ENCODE measurements at regions not wholly inside any gene's neighbourhood (a gene's known extent, or its start where the extent isn't known, plus 50 kb on each side); places are given as distances from the start of the nearest gene placed in this dataset.

- DNase-seq (ENCODE audit: low read depth), result no peak
- H3K4me3 ChIP-seq (ENCODE audit: low read length), result no peak overlapping the region
- no peak for TF ChIP-seq CTCF (conservative IDR thresholded peaks at IDR 0.05; ENCODE audit: low read length)
Observed at GRCh38 chr5:5065472-5065871, 74.7 kb upstream of the ADAMTS16 start.

- H3K4me3 ChIP-seq (ENCODE audit: low read length), result no peak overlapping the region
- no peak for TF ChIP-seq CTCF (conservative IDR thresholded peaks at IDR 0.05; ENCODE audit: low read length)
- DNase-seq (ENCODE audit: low read depth), result no peak
Observed at GRCh38 chr5:5066276-5067186, 73.6 kb upstream of the ADAMTS16 start.

GRCh38 chr5:5069851-5070250, 70.3 kb upstream of the ADAMTS16 start:
- no peak for TF ChIP-seq CTCF (conservative IDR thresholded peaks at IDR 0.05; ENCODE audit: low read length)
- H3K4me3 ChIP-seq (ENCODE audit: low read length), result no peak overlapping the region
- no peak for DNase-seq (ENCODE audit: low read depth)

GRCh38 chr5:5071554-5071953, 68.6 kb upstream of the ADAMTS16 start:
- H3K4me3 ChIP-seq (ENCODE audit: low read length), result no peak overlapping the region
- TF ChIP-seq CTCF (conservative IDR thresholded peaks at IDR 0.05; ENCODE audit: low read length), result no peak
- DNase-seq (ENCODE audit: low read depth), result no peak

GRCh38 chr5:5077236-5077635, 62.9 kb upstream of the ADAMTS16 start:
- no peak for TF ChIP-seq CTCF (conservative IDR thresholded peaks at IDR 0.05; ENCODE audit: low read length)
- H3K4me3 ChIP-seq (ENCODE audit: low read length), result no peak overlapping the region
- no peak for DNase-seq (ENCODE audit: low read depth)

GRCh38 chr5:5078009-5078897, 61.9 kb upstream of the ADAMTS16 start:
- no peak for DNase-seq (ENCODE audit: low read depth)
- no peak for TF ChIP-seq CTCF (conservative IDR thresholded peaks at IDR 0.05; ENCODE audit: low read length)
- H3K4me3 ChIP-seq (ENCODE audit: low read length), result no peak overlapping the region

Data from AG10803 (cell line).